Chondrocyte (in vitro differentiated cells): ENCODE measurements at regions not wholly inside any gene's neighbourhood (a gene's known extent, or its start where the extent isn't known, plus 50 kb on each side); places are given as distances from the start of the nearest gene placed in this dataset.

ENCODE experiments used
- DNase-seq: peaks from one replicate; pipeline ENCODE4 v3.0.0; 2021; ENCODE audit warnings: mixed read lengths, low spot score
- H3K27ac Mint-ChIP-seq: one replicate; pipeline ENCODE4 v1.8.0; 2021; ENCODE audit warnings: mild to moderate bottlenecking, moderate library complexity, mixed read lengths; ENCODE audit not compliant: unreplicated experiment
- H3K27me3 Mint-ChIP-seq: 2 replicates; pipeline ENCODE4 v1.8.0; 2021; ENCODE audit warnings: low read depth, mixed read lengths
- H3K36me3 Mint-ChIP-seq: 2 replicates; pipeline ENCODE4 v1.8.0; 2021; ENCODE audit warnings: low read depth, mixed read lengths
- H3K4me1 Mint-ChIP-seq: 2 replicates; pipeline ENCODE4 v1.8.0; 2021; ENCODE audit warnings: low read depth, mild to moderate bottlenecking, mixed read lengths
- H3K4me3 Mint-ChIP-seq: one replicate; pipeline ENCODE4 v1.8.0; 2021; ENCODE audit warnings: mild to moderate bottlenecking, moderate library complexity, mixed read lengths; ENCODE audit not compliant: unreplicated experiment
- H3K9me3 Mint-ChIP-seq: 2 replicates; pipeline ENCODE4 v1.8.0; 2021; ENCODE audit warnings: low read depth, mixed read lengths
- TF ChIP-seq, protein P1 (sequence below): fragments of 200-600 bp; sonication (generic); IDR thresholded peaks from 2 replicates; pipeline ENCODE4 v1.5.0; 2021; ENCODE audit warnings: antibody characterized with exemption, mild to moderate bottlenecking, moderate library complexity

DNA sequence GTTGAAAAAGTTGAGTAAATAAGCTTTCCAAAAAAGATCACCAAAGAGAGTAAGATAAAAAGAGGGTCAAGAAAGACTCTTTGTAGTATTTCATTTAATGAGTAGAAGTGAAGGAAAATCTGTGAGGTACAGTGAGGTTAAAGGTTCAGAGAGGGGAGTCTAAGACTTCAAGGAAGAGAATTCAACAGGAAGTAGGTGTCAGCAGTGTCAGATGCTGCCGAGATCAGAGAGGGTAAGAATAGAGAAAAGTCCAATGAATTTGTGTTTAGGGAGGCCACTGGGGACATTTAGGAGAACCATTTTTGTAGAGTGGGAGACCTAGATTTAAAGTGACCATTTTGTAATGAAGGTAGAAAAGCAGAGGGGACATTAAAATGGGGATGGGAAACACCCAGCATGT lies 71.6 kb upstream of the KRAS start:
- no peaks in the 10 kb centered on the region for H3K9me3 Mint-ChIP-seq
- H3K4me3 Mint-ChIP-seq: no peak overlapping the region
- TF ChIP-seq, protein P1, sequence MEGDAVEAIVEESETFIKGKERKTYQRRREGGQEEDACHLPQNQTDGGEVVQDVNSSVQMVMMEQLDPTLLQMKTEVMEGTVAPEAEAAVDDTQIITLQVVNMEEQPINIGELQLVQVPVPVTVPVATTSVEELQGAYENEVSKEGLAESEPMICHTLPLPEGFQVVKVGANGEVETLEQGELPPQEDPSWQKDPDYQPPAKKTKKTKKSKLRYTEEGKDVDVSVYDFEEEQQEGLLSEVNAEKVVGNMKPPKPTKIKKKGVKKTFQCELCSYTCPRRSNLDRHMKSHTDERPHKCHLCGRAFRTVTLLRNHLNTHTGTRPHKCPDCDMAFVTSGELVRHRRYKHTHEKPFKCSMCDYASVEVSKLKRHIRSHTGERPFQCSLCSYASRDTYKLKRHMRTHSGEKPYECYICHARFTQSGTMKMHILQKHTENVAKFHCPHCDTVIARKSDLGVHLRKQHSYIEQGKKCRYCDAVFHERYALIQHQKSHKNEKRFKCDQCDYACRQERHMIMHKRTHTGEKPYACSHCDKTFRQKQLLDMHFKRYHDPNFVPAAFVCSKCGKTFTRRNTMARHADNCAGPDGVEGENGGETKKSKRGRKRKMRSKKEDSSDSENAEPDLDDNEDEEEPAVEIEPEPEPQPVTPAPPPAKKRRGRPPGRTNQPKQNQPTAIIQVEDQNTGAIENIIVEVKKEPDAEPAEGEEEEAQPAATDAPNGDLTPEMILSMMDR: no peak
- peaks cover 41% of the 10 kb centered on the region for H3K4me1 Mint-ChIP-seq
- no peak for DNase-seq
- no peaks in the 10 kb centered on the region for H3K36me3 Mint-ChIP-seq
- no peaks in the 10 kb centered on the region for H3K27me3 Mint-ChIP-seq
- H3K27ac Mint-ChIP-seq: no peak overlapping the region

DNA sequence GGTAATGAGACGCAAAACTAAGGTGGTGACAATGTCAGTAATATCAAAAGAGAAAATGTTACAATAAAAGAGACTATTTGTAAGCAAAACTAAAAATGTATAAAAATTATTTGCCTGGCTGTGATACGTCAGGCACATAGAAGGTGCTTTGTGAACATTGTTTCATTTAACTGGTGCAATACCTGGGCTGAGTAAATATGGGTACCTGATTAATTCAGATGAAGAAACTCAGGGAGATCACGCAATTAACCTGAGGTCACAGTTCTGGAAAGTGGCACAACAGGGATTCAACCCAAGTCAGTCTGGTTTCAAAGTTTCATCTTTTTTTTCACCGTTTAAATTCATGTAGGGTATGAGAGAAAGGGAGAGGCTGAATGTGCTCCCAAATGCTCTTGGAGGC lies 71.0 kb upstream of the KRAS start:
- TF ChIP-seq, protein P1: no peak
- H3K27ac Mint-ChIP-seq: no peak overlapping the region
- H3K4me1 Mint-ChIP-seq: peaks cover 44% of the 10 kb centered on the region

DNA sequence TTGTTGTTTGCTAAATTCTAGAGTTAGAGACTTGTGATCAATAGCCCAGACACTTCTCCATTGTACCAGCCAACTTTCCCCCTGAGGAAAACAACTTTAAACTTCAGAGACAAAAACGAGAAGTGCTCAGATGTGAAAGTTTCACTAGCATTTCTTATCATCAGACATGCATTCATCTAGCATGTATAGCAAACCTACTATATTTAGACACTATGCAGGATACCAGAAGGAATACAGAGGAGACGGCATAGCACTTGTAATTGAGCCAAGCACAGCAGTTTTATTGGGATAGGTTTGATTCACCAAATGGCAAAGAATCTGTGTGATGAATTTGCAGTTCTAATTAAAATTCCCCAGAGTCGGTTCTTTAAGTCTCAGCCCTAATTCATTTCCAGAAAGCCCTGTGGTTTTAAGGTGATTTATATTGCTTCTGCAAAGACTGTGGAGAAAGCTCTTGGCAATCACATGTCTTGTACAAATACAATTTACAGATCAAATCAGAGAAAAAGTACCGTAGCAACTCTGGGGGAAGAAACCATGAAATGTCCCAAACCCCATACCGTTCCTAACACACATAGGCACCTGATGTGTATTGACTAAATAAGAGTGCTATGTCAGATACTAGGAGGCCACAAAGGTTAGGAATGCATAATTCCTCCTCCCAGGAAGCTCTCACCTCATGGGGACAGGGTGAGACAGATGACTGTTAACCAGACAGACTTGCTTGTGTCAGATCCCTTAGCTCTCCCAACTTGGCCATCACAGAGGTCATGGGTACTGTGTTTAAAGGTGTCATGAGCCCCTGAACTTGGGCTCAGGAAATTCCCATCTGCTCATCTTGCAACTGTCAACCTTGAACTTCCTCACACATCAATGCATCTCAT lies 69.6 kb upstream of the KRAS start:
- TF ChIP-seq, protein P1: no peak
- no peaks in the 10 kb centered on the region for H3K27me3 Mint-ChIP-seq
- no peak overlapping the region for H3K4me3 Mint-ChIP-seq
- peaks cover 44% of the 10 kb centered on the region for H3K4me1 Mint-ChIP-seq
- no peak for DNase-seq
- no peaks in the 10 kb centered on the region for H3K36me3 Mint-ChIP-seq
- peak overlapping the region; percentile 62 for H3K27ac Mint-ChIP-seq
- H3K9me3 Mint-ChIP-seq: no peaks in the 10 kb centered on the region

More for the DNA sequence above, 71.0 kb upstream of the KRAS start:
- Mint-ChIP-seq H3K4me3 (no peak overlapping the region), H3K9me3 (no peaks in the 10 kb centered on the region), H3K27me3 (no peaks in the 10 kb centered on the region), H3K36me3 (no peaks in the 10 kb centered on the region)
- no peak for DNase-seq

DNA sequence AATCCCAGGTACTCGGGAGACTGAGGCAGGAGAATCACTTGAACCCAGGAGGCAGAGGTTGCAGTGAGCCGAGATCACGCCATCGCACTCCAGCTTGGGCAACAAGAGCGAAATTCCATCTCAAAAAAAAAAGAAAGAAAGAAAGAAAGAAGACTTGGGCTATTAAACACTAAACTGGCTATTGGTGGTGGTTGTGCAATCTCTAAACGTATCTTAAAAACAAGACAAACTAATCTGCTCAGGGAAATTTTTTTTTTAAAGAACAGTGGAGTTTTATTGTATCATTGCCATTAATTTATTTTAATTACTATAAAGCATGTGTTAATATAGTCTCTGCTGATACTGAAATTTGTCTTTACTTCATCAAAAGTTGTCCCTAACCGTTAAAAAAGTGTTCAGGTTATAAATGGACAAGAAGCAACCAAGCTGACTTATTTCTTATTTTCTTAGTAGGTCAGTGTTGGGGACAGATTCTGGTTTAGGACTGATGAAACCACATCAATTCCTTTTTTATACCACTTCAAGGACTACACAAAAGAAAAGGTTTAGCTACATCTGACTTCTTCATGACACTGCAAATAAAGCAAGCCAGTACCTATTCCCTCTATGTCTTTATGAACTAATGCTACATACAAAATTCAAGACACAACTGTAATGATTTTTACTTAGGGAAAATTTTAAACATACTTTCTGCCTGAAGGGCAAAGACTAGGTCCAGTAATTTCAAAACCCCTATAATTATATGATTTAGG lies 68.7 kb upstream of the KRAS start:
- no peaks in the 10 kb centered on the region for H3K27me3 Mint-ChIP-seq
- H3K36me3 Mint-ChIP-seq: no peaks in the 10 kb centered on the region
- H3K9me3 Mint-ChIP-seq: peaks cover 5% of the 10 kb centered on the region
- DNase-seq: no peak
- peaks cover 44% of the 10 kb centered on the region for H3K4me1 Mint-ChIP-seq
- H3K4me3 Mint-ChIP-seq: no peak overlapping the region
- H3K27ac Mint-ChIP-seq: no peak overlapping the region
- TF ChIP-seq, protein P1: no peak

DNA sequence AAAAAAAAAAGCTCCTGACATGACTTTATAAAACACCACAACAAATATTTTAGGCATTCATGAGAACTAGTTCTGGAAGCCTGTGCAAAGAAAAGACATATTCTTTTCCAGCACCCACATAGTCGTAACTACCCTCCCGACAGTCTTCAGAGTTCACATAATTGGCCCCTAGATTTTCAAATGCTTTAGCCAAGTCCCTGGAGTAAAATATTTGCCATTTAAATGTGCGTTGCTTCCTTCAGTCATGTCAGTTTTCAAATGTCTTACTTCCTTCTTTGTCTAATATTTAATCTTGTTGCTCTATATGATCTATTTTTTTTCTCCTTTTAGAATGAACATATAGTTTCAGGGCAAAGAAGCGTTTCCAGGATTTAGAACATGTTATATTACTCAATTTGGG lies 66.8 kb upstream of the KRAS start:
- TF ChIP-seq, protein P1: no peak
- no peak for DNase-seq
- peaks cover 30% of the 10 kb centered on the region for H3K4me1 Mint-ChIP-seq

More for the DNA sequence above, 66.8 kb upstream of the KRAS start:
- H3K27me3 Mint-ChIP-seq: no peaks in the 10 kb centered on the region
- H3K36me3 Mint-ChIP-seq: no peaks in the 10 kb centered on the region
- H3K4me3 Mint-ChIP-seq: no peak overlapping the region
- H3K9me3 Mint-ChIP-seq: peaks cover 8% of the 10 kb centered on the region
- peak overlapping the region; percentile 60 for H3K27ac Mint-ChIP-seq
